ENCODE measurements at regions not wholly inside any gene's neighbourhood (a gene's known extent, or its start where the extent isn't known, plus 50 kb on each side); places are given as distances from the start of the nearest gene placed in this dataset.

DNA sequence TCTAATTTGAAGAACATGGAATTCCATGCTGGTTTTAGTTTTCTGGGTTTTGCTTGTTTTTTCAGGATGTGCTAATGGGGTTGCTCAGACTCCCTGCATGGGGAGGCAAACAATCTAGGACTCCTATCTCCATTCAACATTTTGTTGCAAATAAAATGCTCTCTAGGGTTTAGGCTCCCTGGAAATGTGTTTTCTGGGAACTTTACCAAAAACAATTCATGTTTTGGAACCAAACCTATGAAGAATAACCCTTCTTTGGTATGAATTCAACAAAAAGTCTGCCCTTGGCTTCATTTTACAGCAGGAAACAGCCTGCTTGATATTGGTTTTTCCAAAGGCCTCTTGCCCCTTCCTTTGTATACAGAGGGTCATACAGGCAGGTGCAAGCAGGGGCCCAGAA, 217.7 kb downstream of the FOXA2 start:
- DNase-seq = no peak

DNA sequence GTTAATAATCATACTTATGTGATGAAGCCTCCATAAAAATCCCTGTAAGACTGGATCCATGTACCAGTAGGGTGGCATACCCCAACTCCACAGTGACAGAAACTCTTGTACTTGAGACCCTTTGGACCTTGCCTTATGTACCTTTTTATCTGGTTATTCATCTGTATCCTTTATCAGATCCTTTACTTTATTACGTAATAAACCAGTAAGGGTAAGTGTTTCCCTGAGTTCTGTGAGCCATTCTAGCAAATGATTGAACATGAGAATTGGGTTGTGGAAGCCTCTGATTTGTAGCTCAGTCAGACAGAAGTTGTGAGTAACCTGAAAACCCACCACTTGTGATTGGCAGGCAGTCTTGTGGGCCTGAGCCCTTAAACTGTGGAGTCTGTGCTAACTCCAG, 229.7 kb downstream of the FOXA2 start:
- DNase-seq = no peak

DNA sequence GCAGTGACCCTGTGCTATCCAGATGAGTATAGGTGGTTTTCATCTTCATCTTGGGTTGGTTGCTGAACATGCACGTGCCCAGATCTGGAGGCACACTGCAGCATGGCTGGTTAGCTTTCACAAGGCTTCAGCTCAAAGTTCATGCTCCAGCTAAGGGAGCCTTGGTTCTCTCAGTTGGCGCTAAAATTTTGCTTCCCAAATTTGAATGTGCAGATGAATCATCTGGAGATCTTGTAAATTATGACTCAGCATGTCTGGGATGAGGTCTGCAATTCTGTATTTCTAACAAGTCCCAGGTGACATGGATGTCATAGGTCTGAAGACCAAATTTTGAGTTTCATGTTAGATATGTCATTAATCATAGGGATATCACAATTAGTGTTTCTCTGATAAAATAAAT, 230.8 kb downstream of the FOXA2 start:
- DNase-seq = no peak

DNA sequence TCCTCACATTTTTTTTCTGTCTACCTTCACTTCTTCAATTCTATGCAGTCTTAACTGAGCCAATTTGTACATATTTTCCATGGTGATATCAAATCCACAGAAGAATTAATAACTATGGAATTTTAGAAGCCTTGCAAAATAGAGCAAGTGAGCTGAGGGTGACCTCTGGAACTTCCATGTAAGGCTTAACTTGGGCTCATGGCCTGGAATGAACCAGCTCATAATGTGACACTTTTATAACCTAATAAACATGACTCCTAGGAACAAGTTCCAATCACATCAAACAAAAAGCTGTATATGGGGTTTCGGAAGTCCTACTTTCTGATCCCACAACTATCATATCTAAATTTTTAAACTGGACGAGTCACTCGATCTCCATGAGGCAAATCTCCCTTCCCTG, 232.4 kb downstream of the FOXA2 start:
- DNase-seq = no peak

DNA sequence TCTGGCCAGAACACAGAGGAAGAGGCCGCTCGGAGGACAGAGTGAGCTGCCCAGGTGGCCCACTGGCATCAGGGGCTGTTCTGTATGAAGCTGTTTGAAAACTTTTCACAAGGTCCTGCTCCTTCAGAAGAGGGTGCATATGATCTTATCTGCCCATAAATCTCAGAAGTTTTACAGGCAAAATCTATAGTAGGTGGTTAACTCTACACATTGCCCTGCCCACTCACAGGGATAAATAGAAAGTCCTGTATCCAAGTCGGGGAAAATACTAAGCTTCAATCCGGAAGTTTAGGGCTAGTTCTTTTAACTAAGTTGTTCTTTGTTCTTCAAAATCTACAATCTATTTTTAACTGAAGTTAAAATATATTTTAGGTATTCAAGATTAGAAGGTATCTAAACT, 233.7 kb downstream of the FOXA2 start:
- DNase-seq = no peak

DNA sequence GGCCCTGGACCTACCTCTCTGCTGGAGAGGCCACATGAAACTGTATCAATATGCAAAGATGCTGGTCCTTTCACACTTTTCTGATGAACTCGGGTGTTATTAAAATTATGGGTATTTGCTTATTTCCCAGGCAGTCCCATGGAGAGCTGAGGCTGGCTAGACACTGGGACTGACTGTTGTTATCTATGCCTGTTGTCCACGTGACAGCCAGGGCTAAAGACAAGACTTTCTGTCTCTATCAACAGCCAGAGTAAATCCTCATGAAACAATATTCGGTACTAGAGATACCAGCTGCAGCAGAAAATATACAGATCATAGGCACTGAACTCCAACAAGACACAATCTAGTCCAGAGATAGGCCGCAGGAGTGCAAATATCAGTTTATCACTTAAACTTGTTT, 236.4 kb downstream of the FOXA2 start:
- no peak for DNase-seq

DNA sequence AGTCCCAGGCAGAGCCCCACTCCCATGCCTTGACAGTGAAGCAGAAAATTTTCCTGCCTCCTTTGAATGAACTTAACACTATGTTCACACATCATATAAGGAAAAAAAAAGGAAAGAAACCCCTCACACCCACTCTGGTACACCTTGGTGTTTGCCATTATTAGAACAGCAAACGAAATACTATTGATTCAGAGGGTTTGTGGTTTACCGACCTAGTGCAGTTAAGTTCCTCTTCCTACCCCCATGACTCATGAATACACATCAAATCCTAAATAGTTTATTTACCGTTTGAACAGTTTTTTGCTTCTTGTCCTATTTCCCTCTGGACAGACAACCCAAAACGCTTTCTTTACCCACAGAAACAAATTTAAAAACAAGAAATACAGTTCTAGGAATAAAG, 237.7 kb downstream of the FOXA2 start:
- no peak for DNase-seq

DNA sequence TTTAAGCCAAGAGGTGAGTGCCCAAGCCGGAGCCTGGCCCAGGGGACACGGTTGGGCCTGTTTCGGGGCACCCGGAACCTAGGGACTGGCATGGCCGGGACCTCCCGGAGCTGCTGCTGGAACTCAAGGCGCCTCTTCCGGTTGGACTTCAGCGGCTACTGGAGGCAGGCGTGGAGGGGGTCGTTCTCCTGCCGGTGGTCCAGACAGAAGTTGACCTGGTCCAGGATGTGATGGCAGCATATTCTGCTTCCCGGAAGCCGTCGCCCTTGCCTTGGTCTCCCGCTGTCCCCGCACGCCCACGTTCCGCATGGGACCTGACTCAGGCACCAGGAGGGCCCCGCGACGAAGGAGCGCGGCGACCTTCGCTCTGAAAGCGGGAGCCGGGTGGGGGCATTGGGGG, 240.8 kb downstream of the FOXA2 start:
- DNase-seq = no peak

DNA sequence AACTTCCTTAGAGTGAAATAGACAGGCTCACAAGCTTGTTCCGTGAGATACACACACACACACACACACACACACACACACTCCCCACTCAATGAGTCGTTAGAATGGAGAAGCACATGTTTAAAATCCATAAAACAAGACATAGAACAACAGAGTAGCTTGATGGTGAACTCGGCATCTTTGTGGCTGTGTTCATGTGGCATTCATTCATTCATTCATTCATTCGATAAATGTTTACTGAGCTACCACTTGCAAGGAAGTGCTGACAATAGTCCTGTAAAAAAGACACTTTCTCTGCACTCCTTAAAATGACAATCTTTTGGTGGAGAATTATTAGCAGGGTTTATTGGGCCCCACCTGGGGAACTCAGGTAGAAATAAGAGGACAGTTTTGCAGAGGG, 242.0 kb downstream of the FOXA2 start:
- DNase-seq = no peak

DNA sequence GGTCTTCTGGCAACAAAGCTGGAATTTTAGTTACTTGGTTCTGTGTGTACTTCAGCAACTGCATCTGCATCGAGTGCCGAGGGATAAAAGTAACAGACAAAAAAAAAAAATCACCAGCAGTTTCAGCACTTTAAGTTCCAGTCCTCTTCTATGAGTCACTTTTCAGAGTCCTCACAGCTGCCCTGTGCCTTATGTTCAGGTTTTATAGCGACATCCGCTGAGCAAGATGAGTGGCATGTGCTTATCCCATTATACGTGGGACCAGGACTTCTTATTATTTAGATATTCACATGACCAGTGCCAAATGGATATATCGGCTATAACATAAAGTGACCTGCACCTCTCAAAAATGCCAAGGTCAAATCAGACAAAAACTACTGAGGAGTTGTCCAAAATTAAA, 242.9 kb downstream of the FOXA2 start:
- no peak for DNase-seq

DNA sequence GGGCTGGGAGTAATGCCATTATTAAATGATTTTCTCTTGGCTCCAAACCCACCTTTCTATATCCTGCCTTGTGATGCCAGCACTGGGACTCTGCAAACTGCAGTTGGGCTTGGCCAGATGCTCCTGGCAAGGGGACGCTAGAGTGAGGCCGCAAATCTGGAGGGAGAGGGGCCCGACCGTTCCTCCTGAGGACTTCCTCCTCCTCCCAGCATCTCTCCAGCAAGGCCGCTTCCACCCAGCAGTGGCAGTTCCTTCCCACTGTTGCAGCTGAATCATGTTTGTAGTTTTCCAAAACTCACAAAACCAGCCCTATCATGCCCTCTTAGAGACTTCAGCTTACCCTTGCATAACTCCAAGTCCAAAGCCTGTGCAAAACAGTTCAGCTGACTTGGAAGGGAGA, 244.4 kb downstream of the FOXA2 start:
- DNase-seq = no peak

DNA sequence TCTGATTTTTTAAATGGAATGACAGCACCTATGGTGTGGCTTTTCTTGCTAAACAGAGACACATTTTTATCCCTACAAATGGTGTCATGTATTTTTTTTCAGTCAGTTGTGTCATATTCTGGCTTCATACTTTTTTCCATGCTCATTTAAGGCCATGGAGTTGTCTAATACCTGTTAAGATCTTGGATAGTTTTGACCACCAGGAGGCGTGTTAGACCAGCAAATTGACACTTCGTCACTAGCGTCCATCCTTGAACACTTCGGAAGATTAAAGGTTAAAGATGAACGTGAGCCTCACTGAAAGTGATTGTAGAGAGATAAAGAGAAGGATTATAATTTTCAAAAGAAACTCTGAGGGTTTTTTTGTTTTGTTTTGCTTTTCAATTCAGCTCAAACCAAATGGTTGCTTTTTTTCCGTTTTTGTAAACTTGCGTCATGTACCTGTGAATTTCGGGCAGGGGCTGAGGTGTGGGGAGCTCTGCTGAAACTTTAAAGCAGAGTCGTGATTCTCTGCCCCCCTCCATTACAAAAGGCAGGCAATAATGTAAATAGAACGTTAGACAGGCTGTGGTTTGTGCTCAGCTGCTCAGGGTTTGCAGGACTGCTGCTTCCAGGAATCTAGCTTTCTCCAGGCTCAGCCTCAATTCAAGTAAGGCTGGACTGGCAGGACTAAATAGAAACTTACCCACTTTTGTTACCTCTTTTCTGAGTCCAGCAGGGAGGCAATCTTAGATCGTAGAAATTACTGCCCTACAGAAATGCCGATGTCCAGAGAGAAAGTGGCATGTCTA, 245.1 kb downstream of the FOXA2 start:
- peak; percentile 14 for DNase-seq

DNA sequence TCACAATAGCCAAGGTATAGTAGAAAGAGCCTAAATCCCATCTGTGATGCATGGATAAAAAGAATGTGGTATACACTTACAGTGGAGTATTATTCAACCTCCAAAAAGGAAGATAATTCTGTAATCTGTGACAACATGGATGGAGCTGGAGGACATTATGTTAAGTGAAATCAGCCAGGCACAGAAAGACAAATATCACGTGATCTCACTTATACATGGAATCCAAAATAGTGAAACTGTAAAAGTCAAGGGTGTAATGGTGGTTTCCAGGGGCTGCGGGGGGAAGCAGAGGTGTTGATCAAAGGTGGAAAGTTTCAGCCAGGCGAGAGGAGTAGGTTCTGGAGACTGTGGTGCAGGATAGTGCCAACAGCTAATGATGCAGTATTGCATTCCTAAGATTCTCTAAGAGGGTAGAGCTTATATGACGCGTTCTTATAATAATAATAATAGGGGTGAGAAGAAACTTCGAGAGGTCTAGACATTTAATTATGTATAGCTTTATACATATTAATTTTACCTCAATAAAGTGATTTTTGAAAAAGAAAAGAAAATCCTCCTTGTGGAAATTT, 246.1 kb downstream of the FOXA2 start:
- DNase-seq = no peak

DNA sequence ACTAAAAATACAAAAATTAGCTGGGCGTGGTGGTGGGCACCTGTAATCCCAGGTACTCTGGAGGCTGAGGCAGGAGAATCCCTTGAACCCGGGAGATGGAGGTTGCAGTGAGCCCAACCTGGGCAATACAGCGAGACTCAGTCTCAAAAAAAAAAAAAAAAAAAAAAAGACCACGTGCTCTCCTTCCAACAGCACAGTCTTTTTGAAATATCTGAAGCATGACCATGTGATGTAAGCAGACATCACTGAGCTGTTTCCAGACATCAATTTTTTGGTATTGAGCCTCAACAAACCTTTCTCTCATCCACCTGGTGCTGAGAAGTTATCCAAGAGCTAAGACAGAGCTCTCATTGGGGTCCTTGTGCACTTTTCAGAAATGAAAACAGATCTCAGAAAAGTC, 249.2 kb downstream of the FOXA2 start:
- DNase-seq = no peak

DNA sequence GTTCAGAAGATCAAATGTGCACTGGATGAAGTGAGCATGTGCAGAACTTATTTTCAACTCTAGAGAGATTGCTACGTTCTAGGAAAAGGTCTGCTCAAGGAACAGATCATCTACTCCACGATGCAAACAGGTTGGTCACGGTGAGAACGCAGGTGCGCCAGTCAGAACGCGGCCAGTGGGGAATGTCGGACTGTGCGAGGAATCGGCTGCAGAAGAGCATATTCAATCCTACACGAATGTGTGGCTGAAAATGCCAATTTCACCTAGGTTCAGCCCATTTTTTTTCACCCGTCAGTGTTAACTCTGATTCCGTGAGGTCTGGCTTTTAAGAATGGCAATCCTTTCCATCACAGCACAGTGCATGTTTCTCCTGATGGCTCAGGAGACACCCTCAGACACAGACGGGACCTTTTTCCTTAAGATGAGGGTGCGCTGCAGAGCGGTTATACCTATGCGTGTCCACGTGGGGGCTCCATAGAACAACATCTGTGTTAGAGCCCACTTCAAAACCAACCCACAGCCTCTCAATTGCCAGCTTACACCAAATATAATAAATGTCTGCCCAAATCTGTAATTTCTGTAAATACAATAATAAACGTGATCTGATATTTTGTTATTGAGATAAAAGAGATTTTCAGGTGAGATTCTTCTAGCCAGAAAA, 250.4 kb downstream of the FOXA2 start:
- DNase-seq = peak; percentile 14

DNA sequence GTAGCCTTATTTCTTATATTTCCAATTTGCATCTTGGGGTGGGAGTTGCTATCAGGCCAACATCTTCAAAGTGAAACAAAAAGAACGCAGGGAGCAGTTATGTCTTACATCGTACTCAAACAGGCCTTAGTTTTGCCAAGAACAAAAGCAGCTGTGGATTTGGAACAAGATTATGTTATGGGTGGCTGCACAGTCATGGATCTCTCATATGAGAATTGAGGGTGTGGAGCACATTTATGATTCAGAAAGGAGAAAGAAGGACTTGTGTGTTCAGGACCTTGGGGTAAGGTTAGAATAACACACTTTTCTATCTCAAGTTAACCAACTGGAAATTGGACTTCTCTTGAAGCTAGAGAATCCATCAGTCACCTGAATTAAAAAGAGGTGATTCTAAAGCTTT, 259.9 kb downstream of the FOXA2 start:
- no peak for DNase-seq

DNA sequence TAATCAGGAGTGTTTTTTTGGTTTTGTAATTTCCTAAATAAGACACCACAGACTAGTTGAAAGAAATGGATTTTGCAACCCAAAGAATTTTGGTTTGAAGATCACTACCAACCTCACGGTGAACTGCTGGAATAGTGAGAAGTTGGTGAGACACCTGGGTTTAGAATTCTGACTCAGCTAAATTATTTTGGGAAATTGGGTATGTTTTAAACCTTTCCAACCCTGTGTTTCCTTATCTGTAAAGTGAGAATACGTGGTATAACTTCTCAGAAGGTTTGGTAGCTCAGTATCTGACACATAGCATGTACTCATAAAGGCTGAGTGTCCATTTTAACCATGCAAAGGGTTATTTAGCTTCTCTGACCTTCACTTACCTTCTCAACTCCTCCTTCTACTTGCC, 261.9 kb downstream of the FOXA2 start:
- DNase-seq = no peak

DNA sequence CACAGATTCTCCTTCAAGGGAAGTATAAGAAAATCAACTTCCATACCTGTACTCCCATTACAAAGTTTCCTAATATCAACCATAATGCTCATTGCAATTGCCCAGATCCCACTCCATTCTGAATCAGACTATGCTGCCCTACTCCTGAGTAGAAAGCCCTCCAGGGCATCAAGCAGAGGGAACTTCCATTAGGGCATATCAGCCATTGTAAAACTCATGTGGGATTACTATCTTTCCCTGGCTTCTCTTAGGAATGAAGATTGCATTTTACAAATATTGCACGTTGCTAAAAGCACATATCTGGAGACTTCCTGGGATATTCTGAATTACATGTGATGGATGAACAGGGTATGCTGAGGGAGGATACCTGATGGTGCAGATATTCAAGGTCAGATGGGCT, 263.2 kb downstream of the FOXA2 start:
- no peak for DNase-seq

DNA sequence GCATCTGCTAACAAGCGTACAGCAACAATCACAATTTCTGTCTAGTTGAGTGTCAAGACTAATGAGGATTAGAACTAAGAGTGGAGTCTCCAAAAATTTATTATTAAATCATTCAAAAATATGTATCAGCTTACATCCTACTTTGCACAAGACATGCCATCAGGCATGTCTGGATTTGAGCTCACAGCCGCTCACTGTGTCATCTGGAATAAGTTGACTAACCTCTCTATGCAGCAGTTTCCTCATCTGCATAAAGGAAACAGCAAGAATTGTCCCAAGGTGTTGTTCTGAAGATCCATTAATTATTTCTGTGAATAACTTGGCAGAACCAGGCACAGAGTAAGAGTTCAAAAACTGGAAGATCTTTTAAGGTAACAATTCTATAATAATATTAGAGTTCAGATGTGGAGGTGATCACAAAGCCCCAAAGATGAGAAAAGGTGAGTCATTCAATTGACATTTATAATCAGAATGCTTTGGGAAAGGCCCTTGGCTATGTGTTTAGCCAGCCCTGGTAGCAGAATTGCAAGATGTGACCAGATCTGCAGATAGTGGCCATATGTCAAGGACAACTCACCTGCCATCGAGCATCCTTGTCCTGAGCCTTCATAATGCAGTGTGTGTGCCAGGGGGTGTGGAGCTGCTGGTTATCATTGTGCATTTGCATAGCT, 264.0 kb downstream of the FOXA2 start:
- no peak for DNase-seq

DNA sequence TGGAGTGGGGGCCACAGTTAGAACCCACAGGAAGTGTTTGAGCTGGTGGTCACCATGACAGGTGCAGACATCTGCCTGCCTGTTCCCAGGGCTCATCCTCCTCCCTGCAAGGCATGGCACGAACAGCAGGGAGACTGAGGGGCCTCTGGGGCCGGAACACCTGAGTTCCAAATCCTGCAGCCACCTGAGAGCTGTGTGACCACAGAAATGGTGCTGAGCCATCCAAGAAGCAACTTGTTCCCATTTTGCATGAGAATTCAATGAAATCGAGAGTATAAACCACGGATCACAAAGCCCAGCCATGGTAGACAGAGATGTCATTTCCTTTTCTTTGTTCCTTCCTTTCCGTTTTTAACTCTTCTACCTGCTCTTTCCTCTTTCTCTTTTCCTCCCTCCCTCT, 268.6 kb downstream of the FOXA2 start:
- no peak for DNase-seq

DNA sequence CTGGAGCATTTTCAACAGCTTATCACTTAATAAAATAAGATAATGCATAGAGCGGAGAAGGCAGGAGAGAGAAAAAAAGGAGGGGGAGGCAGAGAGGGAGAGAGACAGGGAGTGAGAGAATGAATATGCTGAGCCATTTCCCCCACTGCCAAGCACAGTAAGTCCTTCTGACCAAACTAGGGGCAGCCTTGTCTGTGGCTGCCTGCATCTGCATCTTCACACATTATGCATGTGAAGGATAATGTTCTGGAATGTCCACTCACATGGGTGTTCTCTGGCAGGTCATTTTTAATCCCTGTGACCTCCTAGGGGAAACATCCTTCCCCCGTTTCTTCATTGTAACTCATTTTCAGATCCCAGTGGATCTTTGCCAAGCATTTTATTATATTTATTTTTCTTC, 269.3 kb downstream of the FOXA2 start:
- DNase-seq = no peak

DNA sequence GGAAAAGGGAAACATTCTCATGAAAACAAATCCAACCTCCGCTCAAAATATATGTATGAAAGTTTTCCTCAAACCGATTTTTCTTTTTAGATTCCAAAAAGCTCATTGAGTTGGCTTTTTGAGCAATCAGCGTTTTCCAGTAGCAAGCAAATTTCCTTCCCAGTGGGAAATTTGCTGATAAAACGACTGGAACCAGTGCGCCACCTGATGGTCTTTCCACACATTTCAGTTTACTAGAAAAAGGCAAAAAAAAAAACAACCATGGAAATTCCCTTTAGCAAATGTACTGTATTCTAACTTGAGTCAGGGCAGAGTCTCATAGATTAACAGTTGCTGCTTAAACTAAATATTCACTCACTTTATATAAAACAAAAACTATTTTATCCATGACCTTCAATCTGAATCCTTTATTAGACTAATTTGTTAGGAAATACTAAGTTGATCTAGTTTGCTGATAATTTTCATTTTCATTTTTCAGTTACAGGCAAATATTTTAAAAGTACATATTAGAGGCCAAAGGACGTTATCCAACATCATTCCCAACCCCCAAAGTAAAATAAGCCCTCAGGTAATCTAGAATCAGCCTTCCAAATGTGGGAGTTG, 271.5 kb downstream of the FOXA2 start:
- DNase-seq = no peak

DNA sequence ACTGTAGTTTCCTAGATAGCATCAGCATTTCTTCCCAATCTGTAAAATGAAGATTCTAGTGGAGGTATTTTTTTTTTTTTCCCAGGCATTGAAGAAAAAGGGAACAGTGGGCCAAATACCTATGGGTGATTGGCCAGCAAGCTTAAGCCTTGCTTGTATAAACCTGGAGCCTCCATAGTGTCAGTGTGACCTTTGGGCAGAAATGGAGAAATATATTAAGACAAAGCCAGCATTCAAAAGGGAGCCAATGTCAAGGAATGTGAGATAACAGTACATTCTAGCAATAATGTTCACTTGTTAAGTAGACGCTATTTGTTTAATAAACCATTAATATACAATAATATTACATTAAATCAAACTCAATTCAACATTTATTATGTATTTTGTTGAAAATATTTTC, 275.4 kb downstream of the FOXA2 start:
- no peak for DNase-seq

DNA sequence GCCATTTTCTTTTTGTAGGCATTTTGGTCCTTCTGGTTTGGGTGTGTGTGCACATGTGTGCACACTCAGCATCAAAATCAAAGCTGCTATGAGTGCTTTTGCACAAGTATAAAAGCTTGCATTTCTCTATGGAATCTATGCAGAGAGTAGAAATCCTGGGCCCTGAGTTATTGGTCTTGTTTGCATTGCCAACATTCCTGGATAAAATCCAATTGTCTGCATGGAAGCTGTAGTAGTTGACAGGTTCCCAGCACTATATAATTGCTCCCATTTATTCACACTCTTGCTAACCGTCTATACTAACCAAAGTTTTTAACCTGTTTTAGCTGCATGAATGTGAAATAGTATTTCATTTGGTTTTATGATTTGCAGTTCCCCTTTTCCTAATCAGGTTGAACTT, 277.0 kb downstream of the FOXA2 start:
- DNase-seq = no peak

Measured in CD4-positive, alpha-beta T cell treated with Interleukin-17A for 1 hour (primary cell).